Right lobe of liver (tissue), 6 donors: ENCODE measurements at regions not wholly inside any gene's neighbourhood (a gene's known extent, or its start where the extent isn't known, plus 50 kb on each side); places are given as distances from the start of the nearest gene placed in this dataset.
A peak's percentile ranks its signal among the peaks of the same experiment; 100 is the strongest.

Experiments used
- ATAC-seq, 4 donors: fragments of 200-7000 bp; cut with Tn5 transposase; one replicate each; pipeline ENCODE4 v1.9.1; 2020; ENCODE audit warnings: mild to moderate bottlenecking in 4 of 4, moderate library complexity in 4 of 4
- DNase-seq, 3 donors: peaks; one replicate each; pipeline ENCODE4 v3.0.0-alpha.2; 2020
- H3K27ac ChIP-seq, 3 donors: fragments of 200-600 bp; one replicate each; pipeline ENCODE4 v1.8.0; 2022
- H3K27me3 ChIP-seq, 2 donors: fragments of 200-600 bp; one replicate each; pipeline ENCODE4 v1.8.0; 2022
- H3K36me3 ChIP-seq, 4 donors: fragments of 200-600 bp; sonication (generic) in 1 of 4; one replicate each; pipeline versions ENCODE4 v1.5.1 to v1.8.0; 2017 to 2022; ENCODE audit warnings: control low read depth in 1 of 4
- H3K4me1 ChIP-seq, 4 donors: fragments of 200-600 bp; sonication (generic) in 1 of 4; one replicate each; pipeline versions ENCODE4 v1.5.1 to v1.8.0; 2017 to 2022; ENCODE audit warnings: control low read depth in 1 of 4
- H3K4me3 ChIP-seq, 3 donors: fragments of 200-600 bp; one replicate each; pipeline ENCODE4 v1.8.0; 2022
- H3K9me3 ChIP-seq, 4 donors: fragments of 200-600 bp; sonication (generic) in 1 of 4; one replicate each; pipeline versions ENCODE4 v1.5.1 to v1.8.0; 2017 to 2022; ENCODE audit warnings: control low read depth in 1 of 4
- POLR2A ChIP-seq: fragments of 450-650 bp; IDR thresholded peaks from one replicate; pipeline ENCODE4 v1.6.1; 2017; ENCODE audit warnings: antibody characterized with exemption, mild to moderate bottlenecking
- WGBS: methylation state at CpG from one replicate; pipeline ENCODE4 v1.1.6; 2018; ENCODE audit warnings: low coverage, low lambda C conversion rate; ENCODE audit not compliant: insufficient coverage; ENCODE audit errors: missing lambda C conversion rate; 5-methylcytosine and 5-hydroxymethylcytosine counted together
- intact Hi-C, 2 donors: fragments of 100-400 bp; cut with DNase I; formaldehyde crosslinking; loops; one replicate each; pipeline versions ENCODE4 v1.11.2 to v1.14.1; 2022
- TF ChIP-seq, protein P1 (sequence below), 4 donors: fragments of 200-600 bp in 3 of 4; fragments of 450-650 bp in 1 of 4; IDR thresholded peaks; one replicate each; pipeline versions ENCODE4 v1.5.1 to v1.8.0; 2016 to 2022; ENCODE audit warnings: antibody characterized with exemption in 4 of 4, mild to moderate bottlenecking in 2 of 4
- donor health status: DM: no; HTN: yes; CAD: no.
- donor health status: DM: no; HTN: no; CAD: no.
- donor health status: DM: no; HTN: no; CAD: no.
- donor health status: DM: no; HTN: yes; CAD: no.
- donor health status: DM: no; HTN: yes; CAD: no.

DNA sequence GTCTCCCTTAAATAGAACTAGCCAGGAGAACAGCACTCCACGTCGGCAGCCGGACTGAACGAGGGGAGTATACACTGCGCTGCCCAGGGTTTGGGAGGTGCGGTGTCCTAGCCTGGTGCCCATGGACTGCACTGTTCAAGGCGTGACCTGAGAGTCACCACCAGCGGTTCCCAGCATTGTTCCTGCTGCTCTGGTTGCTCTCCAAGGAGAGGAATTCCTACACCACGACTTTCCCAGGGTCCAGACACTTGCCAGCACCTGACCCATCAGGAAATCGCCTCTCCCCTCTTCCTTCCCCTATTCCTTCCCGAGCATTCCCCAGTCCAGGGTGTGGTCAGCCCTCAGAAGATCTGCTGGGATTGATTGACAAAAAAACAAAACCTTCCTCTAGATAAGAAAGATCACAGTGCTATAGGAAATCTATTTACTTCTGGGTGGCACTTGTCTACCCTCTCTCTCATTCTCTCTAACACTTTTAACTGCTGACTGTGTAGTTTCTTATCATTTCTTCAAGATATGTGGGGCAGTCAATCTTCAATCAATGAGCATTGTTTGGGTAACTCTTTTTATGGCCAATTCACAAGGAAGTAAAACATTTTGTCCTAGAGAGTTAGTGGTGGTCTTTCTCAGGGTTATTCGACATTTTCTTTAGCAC is 297.8 kb upstream of the ACTBL2 start:
- H3K4me3 ChIP-seq = no peak overlapping the region
- no peak for TF ChIP-seq POLR2A
- TF ChIP-seq, protein P1, sequence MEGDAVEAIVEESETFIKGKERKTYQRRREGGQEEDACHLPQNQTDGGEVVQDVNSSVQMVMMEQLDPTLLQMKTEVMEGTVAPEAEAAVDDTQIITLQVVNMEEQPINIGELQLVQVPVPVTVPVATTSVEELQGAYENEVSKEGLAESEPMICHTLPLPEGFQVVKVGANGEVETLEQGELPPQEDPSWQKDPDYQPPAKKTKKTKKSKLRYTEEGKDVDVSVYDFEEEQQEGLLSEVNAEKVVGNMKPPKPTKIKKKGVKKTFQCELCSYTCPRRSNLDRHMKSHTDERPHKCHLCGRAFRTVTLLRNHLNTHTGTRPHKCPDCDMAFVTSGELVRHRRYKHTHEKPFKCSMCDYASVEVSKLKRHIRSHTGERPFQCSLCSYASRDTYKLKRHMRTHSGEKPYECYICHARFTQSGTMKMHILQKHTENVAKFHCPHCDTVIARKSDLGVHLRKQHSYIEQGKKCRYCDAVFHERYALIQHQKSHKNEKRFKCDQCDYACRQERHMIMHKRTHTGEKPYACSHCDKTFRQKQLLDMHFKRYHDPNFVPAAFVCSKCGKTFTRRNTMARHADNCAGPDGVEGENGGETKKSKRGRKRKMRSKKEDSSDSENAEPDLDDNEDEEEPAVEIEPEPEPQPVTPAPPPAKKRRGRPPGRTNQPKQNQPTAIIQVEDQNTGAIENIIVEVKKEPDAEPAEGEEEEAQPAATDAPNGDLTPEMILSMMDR (IDR thresholded peaks at IDR 0.05) = no peak
- peaks cover 0 to 18% (median 0%) of the 10 kb centered on the region in 4 donors for H3K4me1 ChIP-seq
- intact Hi-C loops = loop anchor here in 1 of 2 donors (10.0 kb wide), 1 partner anchor 674 kb away; no protein-coding TSS in a partner anchor
- ATAC-seq = no peak
- no peak overlapping the region for H3K27ac ChIP-seq
- DNase-seq = peak in 2 of 3 donors; percentile 18 to 45
- H3K27me3 ChIP-seq = no peaks in the 10 kb centered on the region
- no peaks in the 10 kb centered on the region for H3K36me3 ChIP-seq
- WGBS = 61% methylated on average over 4 of the region's 12 CpGs
- H3K9me3 ChIP-seq = no peaks in the 10 kb centered on the region

DNA sequence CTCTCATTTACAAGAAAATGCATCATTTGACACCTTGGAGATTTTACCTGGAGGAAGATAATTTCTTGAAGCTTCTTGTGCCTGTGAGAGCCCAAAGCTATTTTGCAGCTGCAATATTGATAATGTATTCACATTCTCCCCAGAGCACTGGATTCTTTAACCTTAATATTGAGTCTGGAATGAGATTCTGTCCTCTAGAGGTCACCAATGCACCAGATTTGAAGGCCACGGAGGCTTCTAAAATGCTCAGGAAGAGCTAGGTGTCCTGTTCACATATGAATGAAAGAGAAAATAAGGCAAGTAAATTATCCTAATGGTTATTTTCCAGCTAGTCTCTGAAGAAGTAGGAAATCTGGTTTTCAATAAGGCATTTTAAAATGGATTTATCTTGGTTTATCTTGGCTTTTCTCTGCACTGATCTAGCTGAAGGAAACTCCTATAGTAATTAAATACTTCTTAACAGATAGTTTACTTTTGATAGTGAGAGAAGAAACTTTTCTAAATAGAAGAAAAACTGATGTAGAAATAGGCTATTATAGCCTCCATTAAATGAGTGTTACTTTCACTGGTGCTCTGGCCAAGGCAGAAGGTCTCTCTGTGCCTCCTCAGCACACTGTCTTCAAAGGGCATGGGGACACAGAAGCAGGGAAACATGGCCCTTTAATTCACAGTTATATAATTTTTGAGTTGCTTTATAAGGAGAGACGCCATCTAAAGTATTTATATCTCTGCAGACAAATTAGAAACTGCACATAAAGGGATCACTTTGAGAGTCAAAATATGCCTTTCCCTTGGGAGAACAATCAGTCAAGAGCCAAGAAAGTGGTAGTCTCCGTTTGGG is 297.0 kb upstream of the ACTBL2 start:
- Histone ChIP-seq H3K4me1 (peaks cover 0 to 18% (median 0%) of the 10 kb centered on the region in 4 donors), H3K9me3 (no peaks in the 10 kb centered on the region), H3K27ac (no peak overlapping the region), H3K36me3 (no peaks in the 10 kb centered on the region), H3K27me3 (no peaks in the 10 kb centered on the region), H3K4me3 (no peak overlapping the region)
- 31% methylated on average over 3 of the region's 3 CpGs for WGBS
- TF ChIP-seq, protein P1 (IDR thresholded peaks at IDR 0.05) = peak; percentile 63 to 71 (median 66)
- TF ChIP-seq POLR2A = no peak
- ATAC-seq = peak; percentile 72 to 88 (median 79)
- DNase-seq = peak in 1 of 3 donors; percentile 55
- intact Hi-C loops = loop anchor here (10.0 kb wide), 2 partner anchors 125 to 675 kb away; no protein-coding TSS in a partner anchor

DNA sequence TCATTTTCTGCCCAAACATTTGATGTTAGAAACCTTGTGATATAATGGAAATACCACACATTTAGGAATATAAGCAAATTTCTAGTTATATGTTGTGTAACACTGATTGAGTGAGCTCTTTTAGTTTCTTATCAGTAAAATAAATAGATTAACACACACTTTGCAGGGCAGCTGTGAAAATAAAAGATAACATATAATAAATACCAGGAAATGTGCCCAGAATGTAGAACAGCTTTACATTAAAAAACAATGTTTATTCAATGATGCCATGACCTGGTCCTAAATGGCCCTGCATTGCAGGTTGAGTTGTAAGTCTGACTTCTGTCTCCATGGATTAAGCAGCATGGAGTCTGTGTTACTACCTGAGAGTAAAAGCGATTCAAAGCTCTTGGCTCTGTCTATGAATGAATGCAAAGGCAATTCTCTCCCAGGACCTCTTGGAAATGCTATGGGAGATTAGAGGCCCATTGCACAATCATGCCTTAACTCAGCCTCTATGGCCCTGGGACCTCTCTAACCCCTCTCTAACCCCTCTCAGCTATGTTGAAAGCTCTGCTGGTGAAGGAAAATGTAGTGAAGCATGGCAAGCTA is 296.0 kb upstream of the ACTBL2 start:
- 100% methylated on average over 1 of the region's 1 CpG for WGBS
- H3K36me3 ChIP-seq = no peaks in the 10 kb centered on the region
- intact Hi-C loops = loop anchor here in 1 of 2 donors (10.0 kb wide), 1 partner anchor 124 kb away; no protein-coding TSS in a partner anchor
- DNase-seq (no peak), ATAC-seq (peak in 1 of 4 donors; percentile 11)
- no peaks in the 10 kb centered on the region for H3K27me3 ChIP-seq
- no peak overlapping the region for H3K4me3 ChIP-seq
- H3K27ac ChIP-seq = no peak overlapping the region
- TF ChIP-seq POLR2A = no peak
- TF ChIP-seq, protein P1 (IDR thresholded peaks at IDR 0.05) = no peak
- H3K4me1 ChIP-seq = peaks cover 0 to 18% (median 0%) of the 10 kb centered on the region in 4 donors
- H3K9me3 ChIP-seq = no peaks in the 10 kb centered on the region

GRCh38 chr5:57777174-57777581 is 294.6 kb upstream of the ACTBL2 start:
- peak overlapping the region; percentile 42 to 52 (median 48) for H3K27ac ChIP-seq
- 20% methylated on average over 1 of the region's 1 CpG for WGBS
- no peaks in the 10 kb centered on the region for H3K36me3 ChIP-seq

More at GRCh38 chr5:57777174-57777581, 294.6 kb upstream of the ACTBL2 start:
- Histone ChIP-seq H3K27me3 (no peaks in the 10 kb centered on the region), H3K4me1 (peaks cover 0 to 18% (median 0%) of the 10 kb centered on the region in 4 donors), H3K9me3 (no peaks in the 10 kb centered on the region), H3K4me3 (peak overlapping the region in 1 of 3 donors; percentile 6)
- DNase-seq (no peak), ATAC-seq (peak in 1 of 4 donors; percentile 50)
- TF ChIP-seq, protein P1 (IDR thresholded peaks at IDR 0.05) = no peak
- no peak for TF ChIP-seq POLR2A
- intact Hi-C loops = loop anchor here in 1 of 2 donors (10.0 kb wide), 1 partner anchor 122 kb away; no protein-coding TSS in a partner anchor
